NOMO-1 (cell line): ENCODE measurements at regions not wholly inside any gene's neighbourhood (a gene's known extent, or its start where the extent isn't known, plus 50 kb on each side); places are given as distances from the start of the nearest gene placed in this dataset.
"Not testable (repeated sequence)": the region's sequence is repeated elsewhere in the genome, so short reads cannot be mapped to it uniquely, and the experiment has no call there.

ENCODE experiments used
- DNase-seq, 2 experiments: peaks; one replicate each; lab custom pipeline; 2025; ENCODE audit not compliant: unreplicated experiment in 2 of 2; lab: John Stamatoyannopoulos, UW

DNA sequence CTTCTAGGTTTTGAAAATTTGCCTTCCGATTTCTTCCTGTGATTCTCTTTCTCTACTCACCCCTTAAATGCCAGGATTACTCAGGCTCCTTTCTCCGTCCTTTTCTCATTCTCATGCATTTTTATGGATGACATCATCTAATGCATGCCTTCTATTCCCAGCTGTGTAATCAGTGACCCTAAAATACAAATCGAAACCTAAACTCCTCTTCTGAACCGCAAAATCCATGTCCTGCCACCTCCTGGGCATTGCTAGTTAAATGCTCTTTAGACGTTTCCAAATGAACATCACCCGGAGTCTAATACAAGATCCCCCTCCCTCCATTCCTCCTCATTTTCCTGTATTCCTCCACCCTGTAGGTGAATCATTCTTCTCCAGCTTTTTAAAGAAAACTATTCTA lies 1703.1 kb upstream of the FLRT2 start:
- DNase-seq: no peak

DNA sequence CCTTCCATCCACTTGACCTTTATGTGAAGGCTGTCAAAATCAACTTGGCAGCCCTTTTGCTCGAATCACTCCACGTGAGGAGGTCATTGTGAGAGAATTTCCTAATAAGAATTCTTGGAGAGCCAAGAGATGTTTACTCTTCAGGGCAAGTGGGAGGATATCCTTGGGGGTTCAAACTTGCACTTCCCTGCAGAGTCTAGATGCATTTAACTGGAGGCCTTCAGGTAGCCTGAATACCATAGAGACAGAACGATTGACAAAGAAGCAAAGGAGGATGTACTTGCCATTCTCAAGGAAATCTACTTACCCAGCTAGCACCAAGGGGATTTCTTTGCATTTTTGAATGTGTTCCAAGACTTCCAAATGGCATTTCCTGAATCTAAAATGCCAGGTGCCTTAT lies 1702.6 kb upstream of the FLRT2 start:
- DNase-seq: no peak

DNA sequence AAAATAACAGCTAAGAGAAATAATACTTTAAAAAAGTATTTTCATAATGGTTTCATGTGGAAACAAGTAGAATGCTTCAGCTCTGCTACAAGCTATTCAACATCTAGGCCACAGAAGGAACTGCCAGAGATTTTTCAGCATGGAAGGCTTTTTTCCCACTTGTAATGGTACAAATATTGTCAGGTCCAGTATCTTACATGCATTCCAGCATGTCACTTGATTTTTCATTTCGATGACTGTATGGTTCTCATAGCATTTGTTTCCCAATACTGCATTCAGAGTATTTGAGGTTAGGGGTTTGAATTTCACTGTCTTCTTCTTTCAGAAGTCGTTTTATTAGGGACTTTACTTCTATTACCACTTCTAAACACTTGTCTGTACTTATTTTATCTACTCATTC lies 1701.5 kb upstream of the FLRT2 start:
- no peak for DNase-seq

DNA sequence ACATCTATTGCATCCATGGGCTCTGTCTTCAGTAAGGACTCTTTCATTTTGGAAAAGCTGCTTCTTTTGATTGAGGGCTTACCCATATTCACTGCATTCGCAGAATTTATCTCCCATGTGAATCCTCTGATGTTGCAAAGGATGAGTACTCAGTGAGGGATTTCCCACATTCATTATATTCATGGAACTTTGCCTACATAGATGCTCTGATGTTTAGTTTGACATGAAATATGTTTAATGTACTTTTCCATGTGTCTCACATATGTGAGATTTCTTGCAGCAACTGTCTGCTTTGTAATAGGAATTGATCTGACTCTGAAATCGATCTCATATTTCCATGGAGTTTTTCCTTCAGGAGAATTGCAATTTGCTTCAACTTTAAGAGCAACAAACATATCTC lies 1699.6 kb upstream of the FLRT2 start:
- DNase-seq: no peak

DNA sequence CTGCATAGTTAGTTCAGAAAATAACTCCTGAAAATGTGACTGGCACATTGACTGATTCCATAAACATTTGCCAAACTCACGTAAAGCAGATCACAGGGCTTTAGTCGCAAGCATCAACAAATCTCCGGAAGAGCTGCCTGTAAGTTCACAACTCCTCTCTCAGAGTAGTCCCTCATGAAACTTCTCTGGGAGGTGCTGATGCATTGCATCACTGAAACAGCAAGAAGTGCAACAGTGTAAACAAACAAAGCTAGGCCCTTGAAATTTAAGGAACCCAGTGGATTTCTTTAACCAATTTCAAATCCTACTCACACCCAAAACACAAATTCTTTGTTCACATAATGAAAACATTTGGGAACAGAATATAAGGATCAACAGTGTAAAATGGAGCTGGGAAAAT lies 1691.7 kb upstream of the FLRT2 start:
- DNase-seq: no peak

DNA sequence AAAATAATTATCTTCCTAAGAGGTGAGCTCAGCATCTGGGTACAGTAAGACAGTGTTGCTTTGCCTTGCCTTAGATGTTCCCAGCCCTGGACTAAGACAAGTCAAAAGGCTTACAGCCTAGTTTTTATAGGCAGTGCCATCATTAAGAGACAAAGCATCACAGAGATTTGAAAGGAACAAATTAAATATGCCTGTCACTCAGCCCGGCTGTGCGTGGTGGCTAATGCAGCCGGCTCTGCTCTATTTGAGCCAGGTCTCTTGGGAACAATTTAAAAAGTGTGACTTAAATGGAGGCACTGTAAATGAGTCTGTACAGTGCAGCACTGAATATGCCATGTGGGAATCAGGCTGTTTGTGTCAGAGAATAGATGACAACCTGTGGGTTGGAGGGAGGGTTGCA lies 1687.4 kb upstream of the FLRT2 start:
- DNase-seq: no peak

DNA sequence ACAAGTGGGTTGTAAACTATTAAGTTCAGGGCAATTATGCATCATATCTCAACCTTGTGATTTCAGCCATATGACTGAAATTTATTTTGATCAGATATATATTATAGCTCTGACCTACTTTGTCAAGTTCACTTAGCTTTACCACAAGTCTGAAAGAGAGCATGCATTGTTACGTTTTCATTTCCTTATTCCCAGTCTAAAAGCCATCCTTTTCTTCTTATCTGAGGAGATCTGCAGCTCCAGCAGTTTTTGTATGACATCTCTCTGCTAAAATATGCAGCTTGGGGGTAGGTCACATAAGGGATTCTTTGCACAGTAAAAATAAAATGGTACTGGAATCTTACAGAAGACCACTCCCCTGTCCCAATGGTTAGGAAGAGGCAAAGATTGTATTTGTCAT lies 1682.8 kb upstream of the FLRT2 start:
- DNase-seq: no peak

DNA sequence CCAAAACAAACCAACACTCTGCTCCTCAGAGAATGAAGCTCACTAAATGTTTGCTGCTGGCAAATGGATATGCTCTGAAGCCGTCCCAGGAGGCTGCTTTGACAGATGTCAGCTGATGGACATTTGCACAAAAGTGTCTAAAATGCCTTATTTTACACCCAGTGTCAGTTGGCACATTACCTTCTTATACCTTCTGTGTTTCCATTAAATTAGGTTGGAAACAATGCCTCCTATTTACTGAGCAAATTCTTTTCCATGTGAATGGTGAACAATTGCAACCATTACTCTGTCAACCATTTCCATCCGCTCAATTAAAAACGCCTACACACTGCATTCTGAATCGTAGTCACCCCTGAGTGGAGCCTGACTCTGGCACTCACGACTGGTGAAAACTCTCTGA lies 1679.9 kb upstream of the FLRT2 start:
- no peak for DNase-seq

DNA sequence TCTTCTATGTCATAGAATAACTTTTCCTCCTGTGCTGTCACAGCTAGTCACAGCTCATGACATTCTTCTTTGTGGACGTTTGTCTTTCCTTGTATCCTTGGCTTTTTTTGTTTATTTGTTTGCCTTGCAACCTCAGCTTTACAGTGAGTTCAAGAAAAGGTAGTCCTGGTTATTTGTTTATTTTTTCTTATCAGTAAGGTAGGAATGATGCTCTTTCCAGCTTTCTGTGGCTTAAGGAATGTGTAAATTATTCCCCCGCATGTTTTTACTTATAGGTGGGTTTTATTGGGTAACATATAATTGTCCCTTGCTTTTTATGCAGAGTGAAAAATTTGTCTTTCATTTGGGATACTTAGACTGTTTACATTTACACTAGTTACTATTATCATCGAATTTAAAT lies 1673.6 kb upstream of the FLRT2 start:
- DNase-seq: no peak

DNA sequence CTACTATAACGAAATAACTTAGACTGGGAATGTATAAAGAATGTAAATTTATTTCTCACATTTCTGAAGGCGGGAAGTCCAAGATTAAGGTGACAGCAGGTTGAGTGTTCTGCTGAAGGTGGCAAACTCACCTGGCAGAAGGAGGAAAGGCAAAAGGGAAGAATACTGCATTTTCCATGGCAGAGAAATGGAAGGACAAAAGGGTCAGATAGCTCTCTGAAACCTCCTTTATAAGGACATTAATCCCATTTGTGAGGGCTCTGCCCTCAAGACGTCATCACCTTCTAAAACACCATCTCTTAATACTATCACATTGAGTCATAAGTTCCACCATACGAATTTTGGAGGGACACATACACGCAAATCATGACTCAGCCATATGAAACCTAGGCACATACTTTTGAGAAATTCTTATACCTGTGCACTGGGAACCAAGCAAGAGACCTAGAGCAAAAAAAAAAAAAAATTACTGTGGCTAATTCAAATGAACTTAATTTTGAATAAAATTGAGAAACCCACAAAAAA lies 1669.3 kb upstream of the FLRT2 start:
- no peak for DNase-seq

DNA sequence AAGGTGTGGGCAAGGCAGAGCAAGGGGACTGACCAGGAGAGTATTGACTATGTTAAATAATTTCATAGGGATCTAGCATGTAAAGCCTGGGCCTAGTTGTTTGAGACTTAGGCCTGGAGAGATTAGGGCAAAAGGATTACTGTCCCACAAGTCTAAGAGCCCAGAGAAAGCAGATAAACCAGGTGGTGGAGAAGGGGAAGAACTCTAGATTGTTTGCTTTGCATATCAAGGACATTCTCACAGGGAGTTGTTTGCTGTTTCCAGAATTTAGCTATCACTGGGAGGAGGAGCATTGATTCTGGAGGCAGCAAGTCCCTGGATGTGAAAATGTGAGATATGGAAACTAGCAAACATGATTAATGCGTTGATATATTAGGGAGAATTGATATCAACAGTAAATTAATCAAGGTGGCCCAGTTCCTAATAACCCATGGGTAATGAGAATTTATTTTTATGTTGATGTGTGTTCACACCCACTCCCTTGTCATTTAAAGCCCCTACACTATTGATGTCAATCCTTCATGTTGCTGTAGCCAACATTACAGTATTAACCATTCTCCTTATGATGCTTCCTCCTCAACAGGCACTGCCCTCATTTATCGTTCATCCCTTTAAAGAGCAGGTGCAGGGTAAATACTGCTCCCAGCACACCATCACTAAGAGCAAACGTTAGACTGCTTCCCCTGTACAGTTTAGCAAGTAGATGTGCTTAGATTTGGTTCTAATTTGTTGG lies 1666.7 kb upstream of the FLRT2 start:
- no peak for DNase-seq

DNA sequence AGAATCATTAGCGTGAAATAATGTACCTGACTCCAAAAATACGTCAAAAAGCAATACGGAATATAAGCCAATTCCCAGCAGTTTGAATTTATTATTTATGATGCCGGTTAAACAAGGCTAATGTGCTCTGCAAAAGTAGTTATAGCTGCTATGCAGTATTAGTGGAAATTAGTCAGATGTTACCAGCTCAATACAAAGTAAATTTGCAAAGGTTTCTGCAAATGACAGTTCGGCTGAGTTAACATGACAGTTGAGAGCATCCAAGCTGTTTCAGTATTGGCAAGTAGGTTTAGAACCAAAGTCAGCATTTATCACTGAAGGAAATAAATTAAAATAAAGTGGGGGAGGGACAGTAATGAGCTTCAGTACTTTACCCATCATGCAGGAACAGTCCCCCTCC lies 1665.8 kb upstream of the FLRT2 start:
- no peak for DNase-seq

DNA sequence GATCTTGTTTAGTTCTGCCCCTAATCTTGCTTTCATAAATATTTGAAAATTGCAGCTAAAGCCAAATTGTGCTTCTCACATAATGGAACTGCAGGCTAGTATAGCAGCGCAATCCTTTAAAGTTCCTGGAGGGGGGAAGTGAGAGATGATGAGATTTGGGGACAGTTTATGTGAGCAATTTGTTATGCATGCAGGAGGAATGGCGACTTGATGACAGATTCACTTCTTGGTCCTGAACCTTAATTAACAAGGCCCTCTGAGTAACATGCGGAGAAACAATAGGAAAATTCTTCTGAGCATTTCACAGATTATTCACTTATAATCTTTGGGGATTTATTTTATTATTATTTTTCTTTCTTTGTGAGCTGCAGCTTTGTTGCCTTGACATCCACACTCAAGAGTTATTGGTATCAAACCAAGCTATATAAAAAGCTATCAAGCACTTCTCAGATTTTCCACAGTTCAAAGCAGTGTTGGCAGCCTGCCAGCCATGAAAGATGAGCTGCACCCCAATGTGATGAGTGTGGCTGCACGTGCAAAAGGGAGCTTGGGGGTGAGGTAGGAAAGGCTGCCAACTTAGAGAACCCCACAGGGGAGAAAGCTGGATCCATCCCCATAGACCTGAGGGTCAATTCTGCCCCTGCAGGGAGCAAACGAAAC lies 1662.2 kb upstream of the FLRT2 start:
- no peak for DNase-seq

DNA sequence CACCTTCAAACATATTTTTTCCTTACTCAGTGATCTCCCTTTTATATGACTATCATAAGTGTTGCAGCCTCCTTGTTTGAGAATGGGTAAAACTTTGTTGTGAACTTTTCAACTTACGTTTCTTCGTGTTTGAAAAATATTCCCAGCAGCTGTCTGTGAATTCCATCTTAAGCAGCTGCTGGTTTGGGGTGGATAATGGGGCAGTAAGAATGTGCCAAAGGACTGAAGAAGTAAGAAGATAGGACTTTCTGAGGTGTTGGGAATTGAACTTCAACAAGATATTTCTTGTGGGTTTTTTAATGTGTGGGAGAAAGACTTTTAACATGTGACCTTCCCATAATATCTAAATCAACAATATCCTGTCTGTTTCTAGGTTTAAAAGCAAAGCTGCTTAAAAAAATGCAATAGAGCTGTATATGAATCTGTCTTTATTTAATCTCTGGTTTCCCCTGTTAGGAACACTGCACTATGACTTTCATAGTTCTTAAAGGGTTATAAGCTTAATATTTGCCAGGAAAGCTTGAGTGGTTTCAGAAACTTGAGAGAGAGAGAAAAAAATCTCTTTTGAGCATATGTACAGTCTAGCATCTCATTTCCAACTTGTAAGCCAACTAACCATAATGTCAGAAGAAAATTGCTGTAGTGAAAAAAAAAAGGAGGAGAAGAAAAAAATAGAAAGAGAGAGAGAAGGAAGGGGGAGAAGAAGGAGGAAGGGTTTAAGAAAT lies 1659.2 kb upstream of the FLRT2 start:
- no peak for DNase-seq

DNA sequence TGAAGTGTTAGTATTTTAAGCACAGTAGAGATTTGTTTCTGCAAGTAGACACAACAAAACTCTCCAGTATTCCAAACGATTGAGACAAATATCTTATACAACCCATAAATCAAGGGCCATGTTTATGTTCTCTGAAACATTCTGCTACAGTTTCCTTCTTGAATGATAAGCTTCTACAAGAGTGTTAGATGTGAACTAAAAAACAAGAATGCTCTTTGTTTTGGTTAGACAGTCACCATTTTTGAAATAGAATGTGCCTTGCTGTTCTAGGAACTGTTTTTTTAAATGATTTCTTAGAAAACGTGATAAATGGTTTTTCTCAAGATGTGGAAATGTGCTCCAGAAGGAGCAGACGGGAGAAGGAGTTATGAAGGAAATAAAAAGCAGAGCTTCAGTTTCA lies 1656.3 kb upstream of the FLRT2 start:
- no peak for DNase-seq

DNA sequence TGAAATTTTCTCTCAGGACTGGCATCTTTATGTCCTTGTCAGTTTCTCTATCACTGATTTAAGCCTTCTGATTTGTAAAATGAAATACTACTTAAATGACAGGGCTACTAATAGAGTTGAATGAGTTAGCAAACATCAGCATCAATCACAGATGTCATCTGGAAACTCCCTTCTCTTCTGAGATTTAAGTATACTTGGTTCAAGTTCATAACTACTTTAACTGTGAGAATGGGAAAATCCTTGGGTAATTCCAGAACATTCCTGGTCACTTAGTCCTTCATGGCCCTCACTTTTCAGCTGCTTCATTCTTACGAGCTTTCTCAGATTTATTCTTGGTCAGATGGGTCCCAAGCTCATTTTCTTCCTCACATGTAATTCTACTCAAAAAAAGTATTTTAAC lies 1655.3 kb upstream of the FLRT2 start:
- no peak for DNase-seq

DNA sequence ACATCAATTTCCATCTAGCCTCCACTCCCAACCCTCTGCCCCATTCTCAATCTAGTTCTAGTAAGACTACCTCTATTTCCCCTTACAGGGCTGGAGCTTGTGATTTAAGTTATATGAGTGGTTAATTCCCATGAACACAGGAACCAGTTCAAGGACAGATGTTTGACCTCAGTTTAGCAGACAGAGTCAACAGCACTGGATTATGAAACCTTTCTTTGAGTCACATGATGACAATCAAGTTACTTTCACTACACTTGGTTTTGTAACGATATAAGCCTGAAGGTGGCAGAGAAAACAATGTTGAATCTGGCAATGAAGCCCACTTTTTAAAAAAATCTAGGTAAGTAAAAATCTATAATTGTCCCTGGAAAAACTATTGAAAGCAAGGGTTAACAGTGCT lies 1646.2 kb upstream of the FLRT2 start:
- no peak for DNase-seq

DNA sequence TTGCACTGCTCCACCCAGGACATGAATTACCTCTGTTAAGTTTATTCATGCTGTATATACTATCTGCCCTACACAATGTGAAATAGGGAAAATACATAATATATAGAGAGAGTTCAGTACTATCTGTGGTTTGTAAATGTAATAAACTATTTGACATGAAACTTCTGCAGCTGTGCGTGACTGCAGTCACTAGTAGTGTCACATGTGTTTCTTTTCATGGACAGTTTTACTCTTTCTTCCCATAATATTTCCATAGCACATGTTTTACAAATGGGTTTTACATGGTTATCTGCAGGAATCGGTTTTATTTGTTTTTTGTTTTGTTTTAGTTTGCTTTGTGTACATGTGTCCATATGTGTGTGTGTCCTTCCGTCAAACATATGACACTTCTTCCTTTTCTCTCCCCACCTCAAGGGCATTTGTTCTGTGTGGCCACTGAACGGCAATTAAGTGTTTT lies 1644.1 kb upstream of the FLRT2 start:
- DNase-seq: no peak

DNA sequence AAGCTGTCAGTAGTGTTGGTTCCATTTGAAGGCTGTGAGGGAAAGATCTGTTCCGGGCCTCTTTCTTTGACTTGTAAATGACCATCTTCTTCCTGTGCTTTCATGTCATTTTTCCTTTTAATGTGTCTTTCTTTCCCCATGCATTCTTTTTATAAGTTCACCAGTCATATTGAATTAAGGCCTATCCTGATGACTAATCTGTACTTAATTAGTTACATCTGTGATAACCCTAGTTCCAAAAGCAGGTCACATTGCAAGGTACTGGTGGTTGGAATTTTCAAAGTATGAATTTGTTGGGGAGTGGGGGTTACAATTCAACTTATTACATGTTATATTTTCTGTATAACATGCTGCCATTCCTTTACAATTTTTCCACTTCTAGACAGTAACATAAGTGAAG lies 1642.1 kb upstream of the FLRT2 start:
- DNase-seq: no peak

DNA sequence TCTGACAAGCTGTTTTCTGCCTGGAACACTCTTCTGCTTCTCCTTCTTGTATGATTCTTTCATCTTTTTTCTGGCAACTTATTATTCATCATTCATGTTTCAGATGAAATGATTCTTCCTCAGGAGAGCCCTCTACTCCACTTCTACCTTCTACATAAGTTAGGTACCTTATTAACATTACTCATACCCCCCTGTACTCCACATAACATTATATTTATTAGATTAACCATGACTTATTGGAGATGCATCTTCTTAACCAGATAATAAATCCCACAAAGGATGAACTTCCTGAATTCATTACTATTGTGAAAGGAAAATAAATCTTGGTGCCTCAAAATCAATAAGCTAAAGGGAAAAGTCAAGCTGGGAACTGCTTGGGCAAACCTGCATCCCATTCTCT lies 1636.5 kb upstream of the FLRT2 start:
- no peak for DNase-seq

DNA sequence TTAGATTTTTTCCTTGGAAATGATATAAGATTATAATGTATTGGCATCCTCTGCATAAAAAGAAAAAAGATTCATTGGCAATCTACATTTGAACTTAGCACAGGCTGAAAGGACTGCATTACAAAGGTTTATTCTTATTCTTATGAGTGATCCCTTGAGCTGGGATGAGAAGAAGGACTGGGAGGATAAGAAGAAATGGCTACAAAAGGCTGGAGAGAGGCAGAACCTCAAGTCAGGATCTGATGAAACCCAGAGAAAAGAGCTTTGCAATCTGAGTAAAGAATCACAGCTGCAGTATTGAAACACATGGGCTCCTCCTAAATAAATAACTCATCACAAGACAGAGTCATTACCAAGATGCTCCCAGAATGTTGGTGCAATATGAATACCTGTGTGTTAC lies 1635.4 kb upstream of the FLRT2 start:
- DNase-seq: no peak

DNA sequence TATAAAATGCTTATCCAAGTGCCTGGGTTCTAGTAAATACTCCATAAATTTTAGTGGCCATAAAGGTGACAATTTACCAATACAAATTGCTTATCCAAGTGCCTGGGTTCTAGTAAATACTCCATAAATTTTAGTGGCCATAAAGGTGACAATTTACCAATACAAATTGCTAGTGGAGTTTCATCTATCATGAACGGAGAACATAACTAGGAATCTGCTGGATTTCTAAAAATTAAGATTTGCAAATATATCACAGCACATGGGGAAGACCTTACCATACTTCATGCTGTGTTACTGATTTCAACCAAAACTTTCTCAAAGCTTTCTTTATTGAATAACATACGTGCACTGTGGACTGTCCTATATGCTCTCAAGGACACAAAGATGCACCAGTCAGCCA lies 1631.4 kb upstream of the FLRT2 start:
- DNase-seq: not testable (repeated sequence)
